KBM-7 (cell line): ENCODE measurements at regions not wholly inside any gene's neighbourhood (a gene's known extent, or its start where the extent isn't known, plus 50 kb on each side); places are given as distances from the start of the nearest gene placed in this dataset.

Source experiments
- DNase-seq: peaks from one replicate; pipeline ENCODE4 v3.0.0-alpha.2; 2015
- in situ Hi-C: fragments of 300-500 bp; cut with MboI; formaldehyde crosslinking; loops from 2 replicates; pipeline ENCODE4 v1.14.3; 2020; ENCODE audit warnings: low sequenced_read_pairs, low pct_unique_long_range_greater_than_20kb, mixed read lengths

DNA sequence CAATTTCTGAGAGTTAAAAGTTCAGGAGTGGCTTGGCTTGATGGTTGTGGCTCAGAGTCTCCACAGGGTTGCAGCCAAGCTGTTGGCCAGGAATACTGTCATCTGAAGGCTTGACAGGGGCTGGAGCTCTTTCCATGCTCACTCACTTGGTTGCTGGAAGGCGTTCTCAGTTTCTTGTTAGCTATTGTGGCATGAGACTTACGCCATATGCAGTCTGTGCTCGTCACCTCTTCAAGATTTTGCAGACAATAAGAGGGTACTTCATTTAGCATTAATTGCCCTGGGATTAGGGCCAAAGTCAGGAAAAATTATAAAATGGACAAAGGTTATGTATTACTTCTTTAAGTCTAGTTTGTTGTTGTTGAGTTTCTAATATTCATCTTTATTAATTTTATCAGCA, 380.6 kb upstream of the MAP3K7 start:
- in situ Hi-C loops: no loop called here

DNA sequence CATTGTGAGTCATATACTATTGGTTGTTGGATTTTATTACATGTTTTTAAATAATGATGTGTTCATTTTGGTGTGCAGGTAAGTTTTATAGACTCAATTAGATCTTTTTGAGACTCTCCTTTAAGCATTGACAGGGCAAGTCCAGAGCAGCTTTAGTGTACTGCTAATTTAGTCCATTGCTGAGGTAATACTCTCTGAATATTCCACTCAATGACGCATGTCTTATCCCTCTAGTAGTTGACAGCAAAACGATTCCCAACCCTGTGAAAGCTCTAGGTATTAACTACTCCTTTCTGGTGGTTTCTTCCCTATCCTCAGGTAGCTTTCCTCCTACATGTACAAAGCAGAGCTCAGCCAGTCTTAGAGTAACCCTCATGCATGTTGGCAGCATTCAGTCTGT, 373.5 kb upstream of the MAP3K7 start:
- in situ Hi-C loops: no loop called here
- no peak for DNase-seq

More for the DNA sequence above, 380.6 kb upstream of the MAP3K7 start:
- DNase-seq: no peak

DNA sequence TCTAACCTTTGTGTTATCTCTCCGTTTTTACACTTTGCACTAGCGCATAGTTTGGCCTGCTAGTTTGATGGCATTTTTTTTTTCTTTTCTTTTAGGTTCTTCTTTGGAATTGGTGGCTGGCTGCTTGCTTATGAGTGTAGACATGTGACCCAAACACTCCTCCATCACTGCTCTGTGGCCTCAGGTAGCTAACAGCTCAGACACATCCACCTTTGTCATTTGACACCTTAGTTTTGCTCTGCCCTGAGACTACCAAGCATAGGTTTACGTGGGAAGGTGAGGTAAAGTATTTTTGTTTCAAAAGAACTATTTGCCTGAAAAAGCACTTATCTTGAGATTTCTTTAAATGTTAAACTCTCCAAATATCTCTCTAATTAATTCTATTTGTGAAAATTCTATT, 368.4 kb upstream of the MAP3K7 start:
- no peak for DNase-seq
- in situ Hi-C loops: no loop called here

DNA sequence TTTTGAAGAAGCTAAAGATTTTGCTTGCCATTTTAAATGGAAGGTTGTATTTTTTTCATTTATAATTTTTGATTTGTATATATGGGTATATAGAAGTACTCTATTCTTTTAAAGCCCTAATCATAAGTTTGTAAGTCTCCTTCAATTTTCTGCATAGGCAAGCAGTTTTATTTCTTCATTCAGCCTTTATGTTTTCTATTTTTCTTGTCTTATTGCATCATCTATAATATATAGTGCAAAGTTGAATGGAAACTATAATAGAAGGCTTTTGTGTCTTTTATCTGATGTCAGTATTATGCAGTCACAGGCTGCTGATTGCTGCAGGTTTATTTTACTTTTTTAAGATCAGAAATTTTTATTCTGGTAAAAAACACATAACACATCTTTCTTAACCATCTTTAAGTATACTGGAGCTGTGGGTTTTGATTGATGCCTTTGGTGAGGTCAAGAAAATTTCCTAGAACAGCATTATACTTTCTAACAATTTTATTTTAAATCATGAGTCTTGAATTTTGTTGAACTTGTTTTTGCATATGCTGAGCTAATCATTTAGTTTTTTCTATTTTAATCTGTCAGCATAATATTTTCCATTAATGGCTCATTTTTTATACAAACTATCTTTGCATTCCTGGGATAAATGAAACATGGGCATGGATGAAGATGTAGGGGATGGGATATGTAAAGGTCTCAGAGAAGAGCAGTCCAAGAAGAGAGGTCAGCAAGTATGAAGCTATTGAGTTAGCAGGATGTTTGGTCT, 366.7 kb upstream of the MAP3K7 start:
- in situ Hi-C loops: no loop called here
- DNase-seq: no peak

DNA sequence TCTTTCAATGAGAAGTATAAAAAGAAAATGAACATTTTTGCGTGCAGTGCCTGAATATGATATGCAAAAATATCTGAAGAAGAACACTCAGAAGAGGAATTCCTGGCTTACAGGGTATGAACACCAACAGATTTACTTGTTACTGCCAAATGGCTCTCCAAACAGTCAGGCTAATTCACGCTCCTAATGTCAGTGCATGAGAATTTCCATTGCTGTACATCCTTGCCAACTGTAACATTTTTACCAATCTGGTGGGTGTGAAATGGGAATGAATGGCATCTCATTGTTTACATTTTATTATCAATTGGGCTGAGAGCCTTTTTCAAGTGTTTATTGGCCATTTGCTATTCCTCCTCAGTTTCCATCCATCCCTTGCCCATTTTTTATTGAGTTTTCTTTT, 365.3 kb upstream of the MAP3K7 start:
- in situ Hi-C loops: no loop called here
- no peak for DNase-seq

DNA sequence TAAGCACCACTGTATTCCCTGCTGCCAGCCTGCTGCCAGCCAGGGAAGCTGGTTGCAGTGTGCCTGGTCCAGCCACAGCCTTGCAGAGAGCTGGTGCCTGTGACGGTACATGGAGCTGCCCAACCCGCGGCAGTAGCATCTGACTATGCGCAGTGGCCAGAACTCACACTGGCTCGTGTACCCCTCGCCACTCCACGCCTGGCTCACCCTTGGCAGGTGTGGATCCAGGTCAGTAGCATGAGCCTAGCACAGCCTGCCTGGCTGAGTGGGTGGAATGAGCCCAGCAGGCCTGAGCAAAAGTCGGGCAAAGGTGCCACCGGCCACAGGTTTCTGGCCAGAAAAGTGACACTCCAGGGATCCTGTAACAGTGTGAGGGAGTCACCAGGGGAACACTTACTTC, 361.7 kb upstream of the MAP3K7 start:
- no peak for DNase-seq
- in situ Hi-C loops: no loop called here

DNA sequence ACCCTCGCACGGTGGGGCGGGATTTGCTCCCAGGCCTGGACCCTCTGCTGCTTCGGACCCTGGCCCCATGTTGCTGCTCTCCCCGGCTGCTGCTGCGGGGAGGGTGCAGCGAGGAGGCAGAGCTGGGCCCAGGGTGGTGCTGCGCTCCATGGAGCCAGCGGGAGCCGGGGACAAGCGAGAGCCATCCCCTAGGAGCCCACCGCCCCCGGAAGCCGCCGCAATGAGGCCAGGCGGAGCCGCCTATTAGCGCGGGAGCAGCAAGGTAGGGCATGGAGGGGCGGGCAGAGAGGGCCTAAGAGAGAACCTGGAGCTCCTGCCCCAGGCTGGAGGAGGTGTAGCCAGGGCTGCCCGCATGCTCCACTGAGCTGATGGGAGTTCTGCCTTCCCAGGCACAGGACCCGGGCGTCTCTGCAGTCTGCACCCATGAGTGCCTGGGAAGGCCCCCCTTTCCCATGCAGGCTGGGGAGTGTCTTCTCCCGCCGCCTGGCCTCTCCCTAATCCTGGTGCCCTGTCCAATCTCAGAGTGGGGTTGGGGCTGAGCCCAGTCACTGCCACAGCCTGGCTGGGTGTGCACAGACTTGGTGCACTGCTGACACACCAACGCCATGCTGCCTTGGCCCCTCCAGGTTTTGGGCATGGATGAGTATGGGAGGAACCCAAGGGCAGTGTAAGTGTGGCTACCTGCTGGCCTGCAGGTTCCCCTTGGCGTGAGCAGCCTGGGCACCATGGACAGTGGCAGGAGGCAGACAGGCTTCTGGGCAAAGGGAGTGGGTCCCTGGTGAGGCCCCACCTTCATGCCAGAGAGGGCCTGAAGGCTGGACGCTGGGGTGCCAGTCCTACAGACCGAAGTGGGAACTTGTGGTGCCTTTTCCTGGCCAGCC, 360.6 kb upstream of the MAP3K7 start:
- DNase-seq: no peak
- in situ Hi-C loops: no loop called here

DNA sequence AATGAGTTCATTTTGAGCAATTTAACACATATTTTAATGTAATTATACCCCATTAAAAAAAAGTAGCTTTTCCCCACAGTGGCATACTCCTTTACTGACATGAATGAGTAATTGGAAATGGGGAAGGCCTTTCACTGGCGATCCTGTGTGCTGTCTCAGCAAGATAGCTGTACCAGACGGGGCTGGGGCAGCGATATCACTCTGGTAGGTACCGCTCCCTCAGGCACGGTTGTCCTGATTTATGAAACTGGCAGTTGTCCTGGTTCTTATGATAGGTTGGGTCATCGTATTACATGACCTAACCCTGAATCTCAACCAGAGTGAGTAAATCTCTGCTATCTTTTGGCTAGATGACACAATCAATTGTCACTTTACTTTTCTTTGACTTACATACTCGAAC, 355.0 kb upstream of the MAP3K7 start:
- in situ Hi-C loops: no loop called here
- DNase-seq: no peak

DNA sequence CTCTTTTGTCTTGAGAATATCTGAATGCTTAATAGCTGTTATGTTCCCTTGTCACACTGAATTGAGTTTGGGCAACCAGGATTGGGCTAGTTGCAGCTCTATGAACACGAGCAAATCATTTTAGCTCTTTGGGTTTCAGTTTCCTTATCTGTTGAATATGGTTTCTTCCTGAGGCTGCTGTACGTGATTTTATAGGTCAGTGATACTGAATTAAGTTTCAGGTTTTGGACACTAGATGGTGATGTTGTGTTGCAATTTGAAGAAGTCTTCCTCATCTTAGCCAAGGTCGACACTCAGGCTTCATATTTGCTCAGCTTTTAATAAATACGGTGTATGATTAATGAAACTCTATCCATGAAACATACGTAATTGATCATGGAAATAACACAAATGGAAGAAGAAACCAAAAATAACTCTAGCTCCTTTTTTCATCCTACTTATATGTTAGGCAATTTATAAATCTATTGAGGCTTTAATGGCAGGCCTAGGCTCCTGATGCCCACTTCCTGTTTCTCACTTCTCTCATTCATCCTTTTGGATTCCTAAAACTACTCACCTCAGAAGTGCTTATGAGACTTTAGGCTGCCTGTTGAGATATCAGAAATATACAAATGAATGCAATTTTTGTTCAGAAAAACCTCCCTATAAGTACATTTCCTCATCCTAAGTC, 354.1 kb upstream of the MAP3K7 start:
- DNase-seq: peak; percentile 83
- in situ Hi-C loops: no loop called here

DNA sequence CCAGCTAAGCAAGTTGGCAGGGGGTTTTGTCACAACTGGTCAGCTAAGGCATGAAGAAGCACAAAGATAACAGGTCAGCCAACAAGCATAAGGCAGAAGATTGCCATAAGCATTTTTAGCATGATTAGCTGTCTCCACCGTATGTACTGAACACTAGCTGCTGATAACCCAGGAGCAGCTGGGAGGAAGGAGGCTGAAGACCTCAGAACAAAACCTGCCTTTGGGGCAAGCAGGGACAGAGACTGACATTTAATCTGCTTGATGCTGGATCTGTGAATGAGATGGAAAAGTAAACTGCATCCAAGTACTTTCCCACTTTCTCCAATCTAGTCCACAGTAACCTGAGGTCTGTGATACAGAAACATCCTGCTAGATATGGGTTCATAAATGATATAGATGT, 353.0 kb upstream of the MAP3K7 start:
- in situ Hi-C loops: no loop called here

DNA sequence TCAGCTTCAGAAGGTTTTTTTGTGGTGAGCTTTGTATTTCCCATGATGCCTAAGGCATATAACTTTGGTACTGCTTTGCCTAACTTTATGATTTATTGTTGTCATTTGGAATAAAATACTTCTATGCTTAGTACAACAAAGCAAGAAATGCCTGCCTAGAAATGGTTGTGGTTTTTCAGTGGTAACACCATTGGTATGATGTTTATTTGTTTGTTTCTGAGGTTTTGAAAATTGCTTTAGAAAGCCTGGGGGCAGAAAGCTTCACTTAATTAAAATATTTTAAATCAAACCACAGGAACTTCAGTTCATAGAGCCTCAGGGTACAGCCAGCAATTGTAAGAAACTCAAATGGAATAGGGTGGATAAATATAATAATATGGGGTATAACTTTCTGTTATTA, 351.2 kb upstream of the MAP3K7 start:
- DNase-seq: no peak
- in situ Hi-C loops: no loop called here

More for the DNA sequence above, 353.0 kb upstream of the MAP3K7 start:
- no peak for DNase-seq

DNA sequence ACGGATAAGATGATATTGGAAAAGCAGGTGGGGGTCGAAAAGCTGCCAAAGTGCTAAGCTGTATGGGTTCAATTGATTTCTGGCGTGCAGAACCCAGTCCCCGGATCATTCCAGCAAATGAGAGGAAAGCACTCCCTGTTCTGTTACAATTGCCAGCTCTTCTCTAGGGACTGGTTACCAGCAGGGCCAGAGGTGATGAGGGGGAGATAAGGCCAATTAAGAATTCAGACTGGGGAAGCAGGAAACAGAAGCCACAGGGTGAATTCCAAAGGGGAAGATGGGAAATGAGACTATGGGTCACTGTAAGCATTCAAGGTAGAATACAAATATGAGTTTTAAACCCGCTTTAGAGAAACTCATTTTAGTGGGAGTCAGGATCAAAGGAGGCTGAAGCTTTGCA, 349.4 kb upstream of the MAP3K7 start:
- in situ Hi-C loops: no loop called here

DNA sequence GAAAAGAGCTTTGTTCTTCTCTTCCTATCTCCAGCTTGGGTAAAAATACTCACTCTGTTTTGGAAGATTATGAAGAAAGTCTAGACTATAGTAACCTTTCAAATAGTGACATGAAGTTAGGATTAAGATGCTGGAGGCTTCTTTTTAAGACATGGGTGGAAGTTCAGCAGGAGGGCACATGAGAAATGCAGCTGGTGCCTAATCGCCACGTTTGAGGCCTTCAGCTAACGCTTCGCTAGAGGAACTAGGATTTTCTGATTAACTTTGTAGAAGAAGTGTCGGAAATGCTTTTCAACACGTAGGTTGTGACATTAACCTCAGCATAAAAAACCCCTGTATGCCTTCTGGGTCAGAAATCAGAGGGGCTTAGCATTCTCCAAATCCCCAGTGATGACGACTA, 348.1 kb upstream of the MAP3K7 start:
- no peak for DNase-seq
- in situ Hi-C loops: no loop called here

More for the DNA sequence above, 349.4 kb upstream of the MAP3K7 start:
- DNase-seq: no peak

DNA sequence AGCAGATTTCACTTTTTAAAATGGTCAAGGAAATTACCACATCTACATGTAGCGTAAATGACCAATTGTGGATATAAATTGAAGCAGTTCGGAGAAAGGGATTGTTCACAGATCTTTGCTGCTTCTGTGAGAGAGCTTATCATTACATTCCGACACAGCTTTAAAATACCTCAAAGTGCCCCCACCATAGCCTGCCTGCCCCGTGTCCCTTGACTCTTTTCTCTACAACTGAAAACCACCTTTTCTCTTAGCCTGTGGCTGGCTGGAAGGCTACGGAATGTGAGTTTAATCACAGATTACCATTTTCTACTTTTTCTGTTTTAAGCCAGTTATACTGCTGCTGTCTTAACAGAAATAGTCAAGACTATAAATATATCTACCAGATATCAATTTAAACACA, 347.2 kb upstream of the MAP3K7 start:
- DNase-seq: no peak
- in situ Hi-C loops: no loop called here

DNA sequence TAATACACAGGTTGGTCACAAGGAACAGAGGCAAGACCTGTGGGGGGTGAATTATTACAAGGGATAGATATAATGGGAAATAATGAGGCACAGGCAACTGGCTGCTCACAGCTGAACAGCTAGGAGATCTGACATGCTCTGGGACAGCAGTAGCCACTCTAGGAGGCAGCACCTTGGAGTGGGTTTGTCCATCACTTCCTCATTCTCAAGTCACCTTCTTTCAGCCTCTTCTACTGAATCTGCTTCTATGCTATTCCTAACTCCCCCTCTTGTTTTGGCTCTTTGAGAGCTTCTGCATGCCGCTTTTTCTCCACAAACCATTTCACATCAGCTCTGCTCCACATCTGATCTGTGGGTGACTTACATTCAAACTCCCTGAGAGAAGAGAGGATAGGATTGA, 345.5 kb upstream of the MAP3K7 start:
- in situ Hi-C loops: no loop called here
- DNase-seq: no peak

DNA sequence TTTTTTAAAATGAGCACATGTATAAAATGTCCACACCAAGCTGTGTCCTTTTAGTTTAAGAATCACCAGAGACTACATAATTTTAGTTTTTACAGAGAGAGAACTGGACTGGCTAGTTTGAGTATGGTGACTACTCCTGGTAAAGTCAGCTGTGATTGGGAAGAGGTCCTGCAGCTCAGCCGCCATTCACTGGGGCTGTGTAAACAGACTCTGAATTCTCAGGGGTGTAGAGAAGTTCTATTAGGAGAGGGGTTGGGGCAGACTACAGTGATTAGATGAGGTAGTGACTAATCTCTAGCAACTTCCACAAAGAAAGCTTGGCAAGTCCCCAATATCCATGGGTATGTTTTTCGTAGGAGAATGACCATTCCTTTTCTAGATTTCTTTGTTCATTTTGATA, 341.2 kb upstream of the MAP3K7 start:
- in situ Hi-C loops: no loop called here
- DNase-seq: no peak

DNA sequence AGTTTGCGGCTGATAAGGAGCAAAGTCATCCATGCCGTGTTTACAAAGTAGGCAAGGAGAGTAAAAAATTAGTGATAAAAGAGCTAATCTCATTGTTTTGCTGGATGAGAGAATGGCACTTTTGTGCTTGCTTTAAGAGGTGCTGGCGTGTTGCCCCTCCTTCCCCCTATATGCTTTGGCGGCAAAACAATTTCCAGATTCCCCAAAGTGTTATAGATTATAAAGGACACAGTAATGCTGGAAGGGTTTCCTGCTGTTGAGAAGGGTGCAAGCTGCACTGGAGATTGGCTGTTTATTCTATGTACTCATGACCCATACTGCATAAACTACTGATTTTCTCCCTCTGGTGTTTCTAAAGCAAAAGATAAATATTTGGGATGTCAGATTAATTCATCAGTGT, 338.9 kb upstream of the MAP3K7 start:
- DNase-seq: no peak
- in situ Hi-C loops: no loop called here

DNA sequence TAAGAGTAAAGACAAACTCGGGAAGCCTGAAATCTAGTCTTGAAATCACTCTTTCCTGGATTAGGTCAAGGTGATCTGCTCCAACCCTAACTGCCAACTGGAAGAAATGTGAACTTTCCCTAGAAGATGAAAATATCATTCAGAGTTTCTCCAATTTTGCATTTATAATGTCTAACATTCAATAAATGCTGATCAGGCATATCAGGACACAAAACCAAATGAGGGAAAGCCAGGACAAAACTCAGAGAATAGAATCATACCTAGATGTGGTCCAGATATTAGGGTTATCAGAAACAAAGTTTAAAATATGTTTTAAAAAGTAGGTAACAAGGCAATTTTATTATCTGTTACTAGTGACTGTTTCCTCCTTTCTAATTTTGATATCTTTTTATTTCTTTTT, 335.5 kb upstream of the MAP3K7 start:
- DNase-seq: no peak
- in situ Hi-C loops: no loop called here

DNA sequence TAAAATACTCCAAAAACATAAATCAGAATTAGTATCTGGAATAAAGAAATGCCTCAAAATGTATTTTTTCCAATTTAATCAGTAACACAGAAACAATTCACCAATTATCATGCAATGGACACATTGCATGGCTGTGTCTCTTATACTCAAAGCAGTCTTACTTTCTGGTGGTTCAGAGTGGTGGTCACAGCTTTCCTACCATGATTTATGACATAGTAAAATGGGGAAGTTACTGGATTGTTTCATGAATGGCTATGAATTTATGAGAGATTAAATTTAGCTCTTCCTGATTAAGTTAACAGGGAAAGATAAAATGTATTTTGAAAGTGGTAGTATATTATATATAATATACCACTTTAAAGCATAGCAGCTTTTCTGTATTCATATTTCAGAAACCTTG, 331.5 kb upstream of the MAP3K7 start:
- in situ Hi-C loops: no loop called here
- peak; percentile 65 for DNase-seq

DNA sequence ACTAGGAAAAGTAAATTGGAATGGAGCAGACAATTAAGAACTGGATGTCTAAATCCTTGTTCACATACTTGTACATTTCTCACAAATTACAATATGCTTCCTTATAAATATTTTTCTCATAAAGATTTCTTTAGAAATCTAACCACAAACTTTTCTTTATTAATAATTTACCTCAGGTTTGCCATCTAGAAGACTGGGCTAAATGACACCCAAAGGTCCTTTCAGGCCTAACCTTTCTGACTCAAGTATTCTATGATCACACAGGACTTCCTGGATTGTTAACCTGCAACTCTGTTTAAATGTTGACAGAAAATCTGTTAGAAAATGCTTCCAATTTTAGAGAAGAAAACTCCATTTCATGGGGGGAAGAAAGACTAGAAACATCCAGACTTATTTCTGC, 330.5 kb upstream of the MAP3K7 start:
- no peak for DNase-seq
- in situ Hi-C loops: no loop called here
